Erythroblast (primary cell): ENCODE measurements at regions not wholly inside any gene's neighbourhood (a gene's known extent, or its start where the extent isn't known, plus 50 kb on each side); places are given as distances from the start of the nearest gene placed in this dataset.

Experiments used
- GATA1 ChIP-seq: IDR thresholded peaks from 2 replicates; pipeline ENCODE4 v1.6.1; 2011; ENCODE audit warnings: low read depth, mild to moderate bottlenecking, control low read depth, low read length, moderate library complexity
- POLR2A ChIP-seq: IDR thresholded peaks from 2 replicates; pipeline ENCODE4 v1.6.1; 2011; ENCODE audit warnings: mild to moderate bottlenecking, low read length

DNA sequence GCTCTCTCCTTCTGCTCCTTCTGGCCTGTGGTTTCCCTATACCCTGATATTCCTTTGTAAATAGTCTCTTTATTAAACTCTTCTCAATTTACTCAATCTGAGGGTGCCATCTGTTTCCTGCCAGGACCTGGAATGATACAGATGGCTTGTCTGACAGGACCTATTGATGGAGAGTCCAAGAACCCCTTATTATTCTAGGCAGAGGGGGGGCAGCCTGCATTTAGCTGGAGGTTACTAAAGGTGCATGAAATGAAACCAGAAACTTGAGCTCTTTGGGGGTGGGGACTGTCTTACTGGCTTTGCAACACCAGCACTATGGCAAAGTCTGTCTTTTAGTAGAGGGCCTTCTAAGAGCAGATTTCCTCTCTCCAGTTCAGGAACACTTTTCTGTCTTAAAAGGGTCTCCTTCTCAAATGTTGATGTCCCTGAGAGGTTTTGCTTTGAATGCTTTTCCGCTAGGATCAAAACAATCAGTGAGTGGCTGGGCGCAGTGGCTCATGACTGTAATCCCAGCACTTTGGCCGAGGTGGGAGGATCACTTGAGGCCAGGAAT lies 162.5 kb upstream of the MED14 start:
- TF ChIP-seq POLR2A (no peak), GATA1 (no peak)
